GM23338 (cell line): ENCODE measurements at regions not wholly inside any gene's neighbourhood (a gene's known extent, or its start where the extent isn't known, plus 50 kb on each side); places are given as distances from the start of the nearest gene placed in this dataset.

Source experiments
- ATAC-seq: fragments of 200-7000 bp; cut with Tn5 transposase; 3 replicates; pipeline ENCODE4 v1.9.1; 2020
- DNase-seq: peaks from one replicate; pipeline ENCODE4 v3.0.0-alpha.2; 2015; ENCODE audit warnings: low spot score
- H2AFZ ChIP-seq: fragments of 200-600 bp; sonication (generic); 2 replicates; pipeline ENCODE4 v1.8.0; 2016; ENCODE audit warnings: antibody characterized with exemption, mild to moderate bottlenecking, moderate library complexity
- H3F3A ChIP-seq: fragments of 200-600 bp; sonication (generic); replicated peaks from 2 replicates; pipeline ENCODE4 v1.8.0; 2017; ENCODE audit warnings: antibody characterized with exemption, mixed run types, low read depth
- H3K27ac ChIP-seq: fragments of 200-600 bp; sonication (generic); 2 replicates; pipeline ENCODE4 v1.6.1; 2016; ENCODE audit warnings: low read depth
- H3K27me3 ChIP-seq: fragments of 200-600 bp; sonication (generic); 2 replicates; pipeline ENCODE4 v1.8.0; 2016; ENCODE audit warnings: mild to moderate bottlenecking, mixed run types, moderate library complexity; ENCODE audit not compliant: insufficient read depth
- H3K36me3 ChIP-seq: fragments of 200-600 bp; sonication (generic); 2 replicates; pipeline ENCODE4 v1.8.0; 2016; ENCODE audit warnings: mild to moderate bottlenecking; ENCODE audit not compliant: insufficient read depth
- H3K4me1 ChIP-seq: fragments of 200-600 bp; sonication (generic); 2 replicates; pipeline ENCODE4 v1.8.0; 2016; ENCODE audit warnings: mild to moderate bottlenecking, moderate library complexity; ENCODE audit not compliant: insufficient read depth
- H3K4me2 ChIP-seq: fragments of 200-600 bp; sonication (generic); 2 replicates; pipeline ENCODE4 v1.7.1; 2017; ENCODE audit warnings: mixed run types
- H3K4me3 ChIP-seq: fragments of 200-600 bp; sonication (generic); 2 replicates; pipeline ENCODE4 v1.6.1; 2016; ENCODE audit warnings: mixed run types
- H3K79me2 ChIP-seq: fragments of 200-600 bp; sonication (generic); replicated peaks from 2 replicates; pipeline ENCODE4 v1.8.0; 2017; ENCODE audit warnings: mild to moderate bottlenecking; ENCODE audit not compliant: insufficient read depth
- H3K9me2 ChIP-seq: fragments of 200-600 bp; sonication (generic); 2 replicates; pipeline ENCODE4 v1.8.0; 2017; ENCODE audit not compliant: insufficient read depth
- H4K20me1 ChIP-seq: fragments of 200-600 bp; sonication (generic); replicated peaks from 2 replicates; pipeline ENCODE4 v1.8.0; 2017; ENCODE audit warnings: mild to moderate bottlenecking; ENCODE audit not compliant: insufficient read depth
- H3K27ac Mint-ChIP-seq: 2 replicates; pipeline ENCODE4 v1.8.0; 2020; ENCODE audit warnings: inconsistent platforms, mild to moderate bottlenecking, moderate library complexity, mixed read lengths
- H3K27me3 Mint-ChIP-seq: 3 replicates; pipeline ENCODE4 v1.8.0; 2022; ENCODE audit warnings: low read depth, mild to moderate bottlenecking, moderate library complexity, mixed read lengths, inconsistent platforms; ENCODE audit not compliant: insufficient read depth, poor library complexity
- H3K36me3 Mint-ChIP-seq: 3 replicates; pipeline ENCODE4 v1.8.0; 2021; ENCODE audit warnings: low read depth, mild to moderate bottlenecking, inconsistent platforms, moderate library complexity, mixed read lengths
- H3K4me1 Mint-ChIP-seq: 3 replicates; pipeline ENCODE4 v1.8.0; 2020; ENCODE audit warnings: mild to moderate bottlenecking, inconsistent platforms, mixed read lengths
- H3K4me3 Mint-ChIP-seq: 3 replicates; pipeline ENCODE4 v1.8.0; 2021; ENCODE audit warnings: moderate library complexity, mild to moderate bottlenecking, inconsistent platforms, mixed read lengths
- H3K9me3 Mint-ChIP-seq: 3 replicates; pipeline ENCODE4 v1.8.0; 2020; ENCODE audit warnings: moderate library complexity, mild to moderate bottlenecking, inconsistent platforms, mixed read lengths
- CREB1 ChIP-seq: fragments of 250-450 bp; sonication (Bioruptor Pico); IDR thresholded peaks from 2 replicates; pipeline ENCODE4 v1.5.0; 2020; ENCODE audit warnings: low read depth, mild to moderate bottlenecking, moderate library complexity
- CTCF ChIP-seq, 2 experiments: fragments of 200-600 bp in 1 of 2; sonication (generic) in 1 of 2; conservative IDR thresholded peaks; 2 replicates each; pipeline versions ENCODE4 v1.5.1 to v1.6.1; 2016 to 2017; ENCODE audit warnings: antibody characterized with exemption in 2 of 2, low read depth in 2 of 2, mild to moderate bottlenecking in 2 of 2, moderate library complexity in 1 of 2
- ETS1 ChIP-seq: IDR thresholded peaks from 2 replicates; pipeline ENCODE4 v1.6.1; 2016; ENCODE audit warnings: antibody characterized with exemption
- EZH2 ChIP-seq: fragments of 200-600 bp; sonication (generic); IDR thresholded peaks from one replicate; pipeline ENCODE4 v1.8.0; 2017; ENCODE audit warnings: antibody characterized with exemption, mild to moderate bottlenecking, low read depth; ENCODE audit not compliant: unreplicated experiment
- EZH2phosphoT487 ChIP-seq: fragments of 200-600 bp; sonication (generic); IDR thresholded peaks from one replicate; pipeline ENCODE4 v1.8.1; 2018; ENCODE audit warnings: antibody characterized with exemption; ENCODE audit not compliant: unreplicated experiment
- JUNB ChIP-seq: IDR thresholded peaks from one replicate; pipeline ENCODE4 v1.6.1; 2016; ENCODE audit warnings: antibody characterized with exemption; ENCODE audit not compliant: unreplicated experiment
- NANOG ChIP-seq: IDR thresholded peaks from 2 replicates; pipeline ENCODE4 v1.6.1; 2016; ENCODE audit warnings: antibody characterized with exemption, borderline replicate concordance
- POLR2AphosphoS5 ChIP-seq: IDR thresholded peaks from 2 replicates; pipeline ENCODE4 v1.6.1; 2016; ENCODE audit warnings: antibody characterized with exemption, low read depth
- REST ChIP-seq: IDR thresholded peaks from one replicate; pipeline ENCODE4 v1.6.1; 2018; ENCODE audit warnings: antibody characterized with exemption; ENCODE audit not compliant: unreplicated experiment
- STAT1 ChIP-seq: IDR thresholded peaks from one replicate; pipeline ENCODE4 v1.6.1; 2016; ENCODE audit warnings: antibody characterized with exemption; ENCODE audit not compliant: unreplicated experiment
- ZNF114 ChIP-seq: fragments of 250-450 bp; sonication (Bioruptor Pico); IDR thresholded peaks from 2 replicates; pipeline ENCODE4 v1.5.0; 2020; ENCODE audit warnings: mild to moderate bottlenecking, moderate library complexity
- ZNF331 ChIP-seq: fragments of 250-450 bp; sonication (Bioruptor Pico); IDR thresholded peaks from 2 replicates; pipeline ENCODE4 v1.5.0; 2020; ENCODE audit warnings: low read depth, mild to moderate bottlenecking, moderate library complexity
- ZNF462 ChIP-seq: fragments of 250-450 bp; sonication (Bioruptor Pico); IDR thresholded peaks from 2 replicates; pipeline ENCODE4 v1.5.0; 2020; ENCODE audit warnings: mild to moderate bottlenecking, moderate library complexity

GRCh38 chr4:123325241-123325681 lies 71.3 kb upstream of the SPRY1 start:
- DNase-seq: no peak
- Histone ChIP-seq H3K4me1 (peaks cover 16% of the 10 kb centered on the region; the same call in 1 of the 2 replicates), H3K27ac (no peak overlapping the region), H2AFZ (no peak overlapping the region), H3K79me2 (no peaks in the 10 kb centered on the region), H3K36me3 (peaks cover 16% of the 10 kb centered on the region; the same call in 1 of the 2 replicates), H3F3A (no peaks in the 10 kb centered on the region), H3K27me3 (no peaks in the 10 kb centered on the region), H3K4me3 (no peak overlapping the region), H4K20me1 (no peaks in the 10 kb centered on the region), H3K4me2 (no peak overlapping the region), H3K9me2 (no peaks in the 10 kb centered on the region)
- Mint-ChIP-seq H3K9me3 (peaks cover 24% of the 10 kb centered on the region), H3K4me3 (no peak overlapping the region), H3K27me3 (no peaks in the 10 kb centered on the region), H3K36me3 (peaks cover 27% of the 10 kb centered on the region), H3K4me1 (peaks cover 16% of the 10 kb centered on the region), H3K27ac (no peak overlapping the region; the same call in 1 of the 2 replicates)
- no peak for TF ChIP-seq JUNB
- TF ChIP-seq STAT1: no peak
- no peak for TF ChIP-seq NANOG
- TF ChIP-seq ZNF114: no peak
- TF ChIP-seq ZNF462 (CRISPR knock-in tag): no peak
- no peak for TF ChIP-seq REST
- TF ChIP-seq CTCF (conservative IDR thresholded peaks at IDR 0.05; ENCODE audit: low read depth in 2 of 2): no peak
- no peak for TF ChIP-seq EZH2
- no peak for TF ChIP-seq POLR2AphosphoS5
- no peak for TF ChIP-seq ZNF331 (CRISPR knock-in tag)
- TF ChIP-seq CREB1 (CRISPR knock-in tag): no peak
- TF ChIP-seq ETS1: no peak
- no peak for TF ChIP-seq EZH2phosphoT487
- ATAC-seq: no peak
